Progenitor cell of endocrine pancreas (in vitro differentiated cells): ENCODE measurements at regions not wholly inside any gene's neighbourhood (a gene's known extent, or its start where the extent isn't known, plus 50 kb on each side); places are given as distances from the start of the nearest gene placed in this dataset.

ENCODE experiments used
- DNase-seq: peaks from one replicate; pipeline ENCODE4 v3.0.0; 2021; ENCODE audit warnings: low spot score; ENCODE audit not compliant: unreplicated experiment
- H3K27ac Mint-ChIP-seq: 2 replicates; pipeline ENCODE4 v1.8.0; 2021; ENCODE audit warnings: mild to moderate bottlenecking, moderate library complexity, mixed read lengths
- H3K27me3 Mint-ChIP-seq: 2 replicates; pipeline ENCODE4 v1.8.0; 2021; ENCODE audit warnings: mixed read lengths
- H3K36me3 Mint-ChIP-seq: 2 replicates; pipeline ENCODE4 v1.8.0; 2022; ENCODE audit warnings: mixed read lengths; ENCODE audit not compliant: insufficient read depth
- H3K4me1 Mint-ChIP-seq: 2 replicates; pipeline ENCODE4 v1.8.0; 2021; ENCODE audit warnings: low read depth, mixed read lengths
- H3K4me3 Mint-ChIP-seq: 2 replicates; pipeline ENCODE4 v1.8.0; 2021; ENCODE audit warnings: low read depth, mild to moderate bottlenecking, moderate library complexity, mixed read lengths
- H3K9me3 Mint-ChIP-seq: 2 replicates; pipeline ENCODE4 v1.8.0; 2021; ENCODE audit warnings: low read depth, mixed read lengths
- TF ChIP-seq, protein P1 (sequence below): fragments of 200-600 bp; sonication (generic); IDR thresholded peaks from one replicate; pipeline ENCODE4 v1.5.0; 2021; ENCODE audit warnings: antibody characterized with exemption, mild to moderate bottlenecking; ENCODE audit not compliant: unreplicated experiment

GRCh38 chr11:32013603-32014002, 77.3 kb upstream of the RCN1 start:
- H3K27me3 Mint-ChIP-seq: peaks cover 43% of the 10 kb centered on the region

GRCh38 chr11:32012049-32012448, 78.8 kb upstream of the RCN1 start:
- Mint-ChIP-seq H3K27me3 (peaks cover 44% of the 10 kb centered on the region), H3K27ac (no peak overlapping the region)
- TF ChIP-seq, protein P1, sequence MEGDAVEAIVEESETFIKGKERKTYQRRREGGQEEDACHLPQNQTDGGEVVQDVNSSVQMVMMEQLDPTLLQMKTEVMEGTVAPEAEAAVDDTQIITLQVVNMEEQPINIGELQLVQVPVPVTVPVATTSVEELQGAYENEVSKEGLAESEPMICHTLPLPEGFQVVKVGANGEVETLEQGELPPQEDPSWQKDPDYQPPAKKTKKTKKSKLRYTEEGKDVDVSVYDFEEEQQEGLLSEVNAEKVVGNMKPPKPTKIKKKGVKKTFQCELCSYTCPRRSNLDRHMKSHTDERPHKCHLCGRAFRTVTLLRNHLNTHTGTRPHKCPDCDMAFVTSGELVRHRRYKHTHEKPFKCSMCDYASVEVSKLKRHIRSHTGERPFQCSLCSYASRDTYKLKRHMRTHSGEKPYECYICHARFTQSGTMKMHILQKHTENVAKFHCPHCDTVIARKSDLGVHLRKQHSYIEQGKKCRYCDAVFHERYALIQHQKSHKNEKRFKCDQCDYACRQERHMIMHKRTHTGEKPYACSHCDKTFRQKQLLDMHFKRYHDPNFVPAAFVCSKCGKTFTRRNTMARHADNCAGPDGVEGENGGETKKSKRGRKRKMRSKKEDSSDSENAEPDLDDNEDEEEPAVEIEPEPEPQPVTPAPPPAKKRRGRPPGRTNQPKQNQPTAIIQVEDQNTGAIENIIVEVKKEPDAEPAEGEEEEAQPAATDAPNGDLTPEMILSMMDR: no peak

More at GRCh38 chr11:32013603-32014002, 77.3 kb upstream of the RCN1 start:
- Mint-ChIP-seq H3K4me3 (no peak overlapping the region), H3K9me3 (no peaks in the 10 kb centered on the region), H3K36me3 (no peaks in the 10 kb centered on the region), H3K4me1 (no peaks in the 10 kb centered on the region), H3K27ac (no peak overlapping the region)
- DNase-seq: no peak
- TF ChIP-seq, protein P1: no peak

DNA sequence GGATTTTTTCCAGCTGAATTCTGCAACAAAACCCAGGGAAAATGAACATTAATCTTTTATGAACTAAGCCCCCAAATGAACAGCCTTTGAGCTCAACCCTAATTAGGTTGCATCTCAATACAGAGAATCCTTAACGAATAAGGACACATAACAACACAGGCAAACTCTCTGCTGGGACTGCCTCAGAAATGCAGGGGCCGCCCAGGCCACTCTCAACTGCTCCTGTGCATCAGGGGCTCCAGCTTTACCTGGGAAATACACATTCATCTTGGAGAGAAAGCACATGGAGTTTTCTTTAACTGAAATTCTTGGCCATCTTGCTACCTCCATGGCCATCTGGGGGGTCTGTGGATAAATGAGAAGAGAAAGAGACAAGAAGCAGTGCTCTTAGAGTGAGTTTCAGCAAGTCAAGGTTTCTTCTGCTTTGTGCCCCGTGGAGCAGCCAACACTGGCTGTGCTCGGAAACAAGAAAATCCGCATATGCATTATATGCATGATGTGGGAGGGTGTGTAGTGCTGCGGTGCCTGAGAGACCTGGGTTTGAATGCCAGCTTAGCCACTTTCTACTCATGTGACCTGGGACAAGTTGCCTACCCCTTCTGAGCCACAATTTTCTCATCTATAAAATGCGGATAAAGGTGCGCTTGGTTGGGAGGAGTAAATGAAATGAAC, 81.9 kb upstream of the RCN1 start:
- no peak for DNase-seq
- Mint-ChIP-seq H3K36me3 (no peaks in the 10 kb centered on the region), H3K27ac (no peak overlapping the region), H3K27me3 (peaks cover 59% of the 10 kb centered on the region), H3K4me1 (no peaks in the 10 kb centered on the region), H3K9me3 (no peaks in the 10 kb centered on the region), H3K4me3 (no peak overlapping the region)
- TF ChIP-seq, protein P1: no peak

More at GRCh38 chr11:32012049-32012448, 78.8 kb upstream of the RCN1 start:
- Mint-ChIP-seq H3K4me3 (no peak overlapping the region), H3K9me3 (no peaks in the 10 kb centered on the region), H3K36me3 (no peaks in the 10 kb centered on the region), H3K4me1 (no peaks in the 10 kb centered on the region)
- DNase-seq: no peak

DNA sequence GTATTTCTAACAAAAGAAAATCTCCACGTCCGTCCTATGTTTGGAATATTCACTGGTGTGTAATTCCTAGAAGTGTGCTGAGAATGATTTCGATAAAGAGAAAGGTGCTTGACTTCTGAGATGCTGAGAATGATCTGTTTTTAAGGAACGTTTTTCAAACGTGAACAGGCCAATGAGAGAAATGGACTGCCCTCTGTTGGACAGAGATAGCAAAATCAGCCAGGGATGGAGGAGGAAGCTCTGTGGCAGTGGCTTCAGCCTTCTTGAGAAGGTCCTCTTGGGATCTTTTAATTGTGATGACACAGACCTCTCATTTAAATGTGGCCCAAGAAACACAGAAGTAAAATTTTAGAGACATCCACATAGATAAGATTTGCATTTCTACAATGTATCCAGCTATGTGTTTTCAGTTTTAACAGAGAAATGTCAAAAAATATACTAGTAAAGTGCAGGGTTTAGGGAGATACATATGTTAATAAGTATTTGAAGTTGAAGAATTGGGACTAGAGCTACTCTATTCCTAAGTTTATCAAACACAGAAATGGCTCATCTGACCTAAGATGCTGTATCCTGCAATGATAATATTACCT, 84.0 kb upstream of the RCN1 start:
- TF ChIP-seq, protein P1: peak; percentile 74
- no peak overlapping the region for H3K27ac Mint-ChIP-seq
- peaks cover 59% of the 10 kb centered on the region for H3K27me3 Mint-ChIP-seq
- no peak overlapping the region for H3K4me3 Mint-ChIP-seq
- DNase-seq: no peak
- no peaks in the 10 kb centered on the region for H3K4me1 Mint-ChIP-seq
- no peaks in the 10 kb centered on the region for H3K9me3 Mint-ChIP-seq
- H3K36me3 Mint-ChIP-seq: no peaks in the 10 kb centered on the region

DNA sequence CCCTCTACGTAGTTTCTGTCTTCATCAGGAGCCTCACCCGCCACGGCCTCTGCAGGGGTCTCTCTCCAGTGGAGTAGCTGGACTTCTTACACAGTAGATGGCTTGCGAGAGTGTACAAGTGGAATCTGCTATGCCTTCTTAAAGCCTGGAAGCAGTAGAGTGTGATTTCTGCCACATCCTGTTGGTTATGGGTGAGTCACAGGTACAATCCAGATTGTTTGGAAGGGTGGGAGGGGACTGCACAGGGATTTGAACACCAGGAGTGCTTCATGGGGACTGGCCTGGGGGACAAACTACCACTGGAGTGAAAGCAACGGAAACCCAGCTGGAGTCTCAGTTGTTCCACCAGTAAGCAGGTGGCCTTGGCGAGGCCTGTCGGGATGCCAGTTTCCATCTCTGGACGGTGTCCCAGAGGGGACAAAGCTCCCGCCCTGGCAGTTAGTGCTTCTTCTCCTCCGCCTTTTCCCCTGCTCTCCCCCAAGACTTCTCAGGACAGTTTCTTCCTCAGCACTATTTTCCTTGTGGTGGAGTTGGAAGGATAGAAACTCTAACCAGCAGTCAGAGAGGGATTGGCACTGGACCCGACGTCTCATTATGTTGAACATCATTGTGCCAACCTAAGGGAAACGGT, 85.0 kb upstream of the RCN1 start:
- TF ChIP-seq, protein P1: no peak
- no peaks in the 10 kb centered on the region for H3K4me1 Mint-ChIP-seq
- H3K36me3 Mint-ChIP-seq: no peaks in the 10 kb centered on the region
- peaks cover 60% of the 10 kb centered on the region for H3K27me3 Mint-ChIP-seq
- DNase-seq: no peak
- H3K27ac Mint-ChIP-seq: no peak overlapping the region
- no peaks in the 10 kb centered on the region for H3K9me3 Mint-ChIP-seq
- H3K4me3 Mint-ChIP-seq: no peak overlapping the region
